Prostate gland (tissue), 2 donors: ENCODE measurements at regions not wholly inside any gene's neighbourhood (a gene's known extent, or its start where the extent isn't known, plus 50 kb on each side); places are given as distances from the start of the nearest gene placed in this dataset.

ENCODE experiments used
- DNase-seq: peaks from one replicate; pipeline ENCODE4 v3.0.0-alpha.2; 2019; ENCODE audit warnings: low spot score
- H3K27ac ChIP-seq, 2 donors: fragments of 200-600 bp; sonication (generic); 2 replicates each; pipeline ENCODE4 v1.5.1; 2017 to 2019
- H3K27me3 ChIP-seq: fragments of 200-600 bp; sonication (generic); replicated peaks from 2 replicates; pipeline ENCODE4 v1.5.1; 2019; ENCODE audit not compliant: insufficient read depth
- H3K36me3 ChIP-seq, 2 donors: fragments of 200-600 bp; sonication (generic); 1 replicate in 1 of 2; 2 replicates in 1 of 2; pipeline versions ENCODE4 v1.5.1 to v1.8.1; 2017 to 2019
- H3K4me1 ChIP-seq: fragments of 200-600 bp; sonication (generic); replicated peaks from 2 replicates; pipeline ENCODE4 v1.5.1; 2019
- H3K4me3 ChIP-seq, 2 donors: fragments of 200-600 bp; sonication (generic); 2 replicates each; pipeline ENCODE4 v1.5.1; 2017 to 2019
- H3K9me3 ChIP-seq: fragments of 200-600 bp; sonication (generic); 2 replicates; pipeline ENCODE4 v1.5.1; 2017
- CTCF ChIP-seq, 4 experiments: fragments of 200-600 bp in 2 of 4; fragments of 450-650 bp in 2 of 4; sonication (generic) in 2 of 4; IDR thresholded peaks; 1 replicate in 3 of 4; 2 replicates in 1 of 4; pipeline ENCODE4 v1.5.1; 2016 to 2019; ENCODE audit warnings: antibody characterized with exemption in 4 of 4, mild to moderate bottlenecking in 2 of 4, moderate library complexity in 2 of 4
- POLR2A ChIP-seq: fragments of 450-650 bp; IDR thresholded peaks from one replicate; pipeline ENCODE4 v1.6.1; 2016; ENCODE audit warnings: antibody characterized with exemption, mild to moderate bottlenecking
- POLR2AphosphoS5 ChIP-seq: sonication (generic); formaldehyde crosslinking; IDR thresholded peaks from one replicate; pipeline ENCODE4 v1.6.1; 2017; ENCODE audit warnings: antibody characterized with exemption
- WGBS: methylation state at CpG from one replicate; pipeline ENCODE4 v1.1.5; 2018; 5-methylcytosine and 5-hydroxymethylcytosine counted together
- intact Hi-C: fragments of 100-400 bp; cut with DNase I; formaldehyde crosslinking; loops from one replicate; pipeline ENCODE4 v1.14.2; 2022

GRCh38 chr1:82728206-82728605, 927.5 kb downstream of the ADGRL2 start:
- no peak overlapping the region for H3K27ac ChIP-seq
- DNase-seq = no peak
- TF ChIP-seq CTCF (IDR thresholded peaks at IDR 0.05) (no peak), POLR2AphosphoS5 (no peak)
- H3K9me3 ChIP-seq = no peaks in the 10 kb centered on the region
- intact Hi-C loops = no loop called here
- no peaks in the 10 kb centered on the region for H3K36me3 ChIP-seq
- H3K27me3 ChIP-seq = no peaks in the 10 kb centered on the region
- no peak overlapping the region for H3K4me3 ChIP-seq
- no peaks in the 10 kb centered on the region for H3K4me1 ChIP-seq

DNA sequence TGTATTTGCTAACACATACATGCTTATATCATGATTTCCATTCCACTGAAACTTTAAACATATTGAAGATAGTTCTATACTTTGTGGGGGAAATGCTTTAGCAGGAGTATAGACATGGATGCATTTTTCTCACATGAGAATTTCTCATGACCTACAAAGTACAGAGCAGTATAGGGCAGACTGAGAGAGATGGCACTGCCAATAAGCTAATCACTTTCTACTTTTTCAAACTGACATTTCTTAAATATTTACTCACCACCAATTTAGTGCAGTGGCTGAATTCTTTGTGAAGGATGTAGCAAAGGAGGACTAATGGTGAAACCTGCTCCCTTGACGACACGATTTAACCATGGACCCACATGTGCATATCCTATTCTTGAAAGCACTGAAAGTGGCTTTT, 923.5 kb downstream of the ADGRL2 start:
- Histone ChIP-seq H3K36me3 (no peaks in the 10 kb centered on the region), H3K27me3 (no peaks in the 10 kb centered on the region), H3K27ac (no peak overlapping the region), H3K4me1 (no peaks in the 10 kb centered on the region), H3K9me3 (no peaks in the 10 kb centered on the region), H3K4me3 (no peak overlapping the region)
- no peak for DNase-seq
- intact Hi-C loops = no loop called here
- TF ChIP-seq CTCF (IDR thresholded peaks at IDR 0.05) = no peak
- TF ChIP-seq POLR2A = no peak
- no peak for TF ChIP-seq POLR2AphosphoS5
- WGBS = 72% methylated on average over 2 of the region's 2 CpGs

DNA sequence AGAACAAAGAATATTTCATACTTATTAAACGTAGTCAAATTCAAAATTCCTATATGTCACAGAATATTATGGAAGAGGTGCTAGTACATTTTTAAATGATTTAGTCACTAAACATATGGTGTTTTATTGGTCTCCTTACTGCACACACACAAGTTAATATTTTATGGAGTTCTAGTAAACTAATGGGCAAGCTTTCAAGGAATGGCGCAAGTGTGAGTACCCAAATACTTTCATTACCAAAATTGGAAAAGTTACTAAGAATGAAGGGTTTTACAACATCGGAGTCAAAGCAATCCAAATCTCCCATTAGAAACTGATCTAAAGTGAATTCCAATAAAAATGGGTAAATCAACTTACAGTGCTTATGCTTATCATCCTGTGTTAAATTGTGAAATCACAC, 921.9 kb downstream of the ADGRL2 start:
- H3K9me3 ChIP-seq = no peaks in the 10 kb centered on the region
- H3K4me3 ChIP-seq = no peak overlapping the region
- no peaks in the 10 kb centered on the region for H3K36me3 ChIP-seq
- no peak for DNase-seq
- H3K4me1 ChIP-seq = no peaks in the 10 kb centered on the region
- intact Hi-C loops = no loop called here
- TF ChIP-seq POLR2AphosphoS5 (no peak), CTCF (IDR thresholded peaks at IDR 0.05) (no peak), POLR2A (no peak)
- H3K27me3 ChIP-seq = no peaks in the 10 kb centered on the region
- H3K27ac ChIP-seq = no peak overlapping the region
- 86% methylated on average over 3 of the region's 3 CpGs for WGBS

GRCh38 chr1:82721702-82722101, 921.0 kb downstream of the ADGRL2 start:
- no peak for DNase-seq
- 73% methylated on average over 3 of the region's 3 CpGs for WGBS

More at GRCh38 chr1:82721702-82722101, 921.0 kb downstream of the ADGRL2 start:
- Histone ChIP-seq H3K4me1 (no peaks in the 10 kb centered on the region), H3K27ac (no peak overlapping the region), H3K9me3 (no peaks in the 10 kb centered on the region), H3K4me3 (no peak overlapping the region), H3K36me3 (no peaks in the 10 kb centered on the region), H3K27me3 (no peaks in the 10 kb centered on the region)
- intact Hi-C loops = no loop called here
- no peak for TF ChIP-seq CTCF (IDR thresholded peaks at IDR 0.05)
- no peak for TF ChIP-seq POLR2AphosphoS5
- no peak for TF ChIP-seq POLR2A
